Retinal pigment epithelial cell (primary cell): ENCODE measurements at regions not wholly inside any gene's neighbourhood (a gene's known extent, or its start where the extent isn't known, plus 50 kb on each side); places are given as distances from the start of the nearest gene placed in this dataset.

Experiments
- DNase-seq: peaks from one replicate; pipeline ENCODE4 v3.0.0-alpha.2; 2010; ENCODE audit warnings: low read depth
- H3K4me3 ChIP-seq: 2 replicates; pipeline ENCODE4 v1.5.1; 2011; ENCODE audit warnings: mild to moderate bottlenecking, low read length, control low read depth, moderate library complexity
- TF ChIP-seq, protein P1 (sequence below): conservative IDR thresholded peaks from 2 replicates; pipeline ENCODE4 v1.5.1; 2011; ENCODE audit warnings: low read depth, low read length, control low read depth, inconsistent platforms

DNA sequence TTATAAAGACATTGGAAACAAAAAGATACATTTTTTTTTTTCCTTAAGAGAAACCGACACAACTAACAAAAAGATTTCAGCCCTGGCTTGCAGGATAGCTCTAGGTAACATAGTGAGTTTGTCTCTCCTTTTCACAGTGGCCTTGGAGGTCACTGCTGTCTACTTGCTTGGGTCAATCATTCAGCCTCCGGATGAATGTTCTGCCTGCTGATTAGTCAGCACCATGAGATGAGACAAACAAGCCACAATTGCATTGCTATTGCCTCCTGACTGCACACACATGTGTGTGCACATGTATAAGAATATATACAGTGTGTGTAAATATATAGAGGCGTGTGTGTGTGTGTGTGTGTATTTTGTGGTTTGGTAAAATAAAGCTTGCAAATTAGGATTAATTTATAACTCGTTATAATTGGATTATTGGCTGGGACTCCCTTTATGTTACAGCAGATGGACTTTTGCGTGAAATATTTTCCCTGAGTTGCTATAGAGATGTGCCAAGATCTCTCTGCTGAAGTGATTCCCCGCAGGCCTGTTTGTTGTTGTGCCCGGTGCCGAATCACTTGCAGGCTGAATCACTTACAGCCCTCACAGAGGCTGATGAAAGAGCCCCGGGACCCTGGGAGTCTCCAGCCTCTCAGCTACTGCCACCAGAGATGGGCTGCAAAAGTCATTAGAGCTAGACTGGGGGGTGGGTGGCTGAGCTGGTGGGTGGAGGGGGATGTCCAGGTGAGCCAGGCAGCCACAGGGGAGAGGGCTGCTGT is 161.2 kb downstream of the FGF18 start:
- peak; percentile 16 for DNase-seq
- TF ChIP-seq, protein P1, sequence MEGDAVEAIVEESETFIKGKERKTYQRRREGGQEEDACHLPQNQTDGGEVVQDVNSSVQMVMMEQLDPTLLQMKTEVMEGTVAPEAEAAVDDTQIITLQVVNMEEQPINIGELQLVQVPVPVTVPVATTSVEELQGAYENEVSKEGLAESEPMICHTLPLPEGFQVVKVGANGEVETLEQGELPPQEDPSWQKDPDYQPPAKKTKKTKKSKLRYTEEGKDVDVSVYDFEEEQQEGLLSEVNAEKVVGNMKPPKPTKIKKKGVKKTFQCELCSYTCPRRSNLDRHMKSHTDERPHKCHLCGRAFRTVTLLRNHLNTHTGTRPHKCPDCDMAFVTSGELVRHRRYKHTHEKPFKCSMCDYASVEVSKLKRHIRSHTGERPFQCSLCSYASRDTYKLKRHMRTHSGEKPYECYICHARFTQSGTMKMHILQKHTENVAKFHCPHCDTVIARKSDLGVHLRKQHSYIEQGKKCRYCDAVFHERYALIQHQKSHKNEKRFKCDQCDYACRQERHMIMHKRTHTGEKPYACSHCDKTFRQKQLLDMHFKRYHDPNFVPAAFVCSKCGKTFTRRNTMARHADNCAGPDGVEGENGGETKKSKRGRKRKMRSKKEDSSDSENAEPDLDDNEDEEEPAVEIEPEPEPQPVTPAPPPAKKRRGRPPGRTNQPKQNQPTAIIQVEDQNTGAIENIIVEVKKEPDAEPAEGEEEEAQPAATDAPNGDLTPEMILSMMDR = no peak
- no peak overlapping the region for H3K4me3 ChIP-seq

DNA sequence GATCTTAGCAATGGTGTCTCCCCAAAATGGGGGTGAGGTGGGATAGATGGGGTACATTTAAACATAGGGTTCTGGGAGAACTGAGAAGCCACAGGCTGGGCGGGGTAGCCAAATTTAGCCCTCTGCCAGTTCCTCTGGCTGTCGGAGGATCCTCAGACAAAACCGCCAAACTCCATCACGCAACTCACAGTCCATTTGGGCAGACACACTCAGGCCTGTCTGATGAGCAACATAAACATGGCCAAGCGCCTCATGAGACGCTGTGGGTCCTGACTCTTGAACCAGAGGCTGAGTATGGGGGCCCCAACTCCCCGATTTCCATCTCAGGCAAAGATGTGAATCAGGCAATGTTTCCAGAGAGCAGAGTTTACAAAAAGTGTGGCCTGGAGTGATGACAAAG is 162.3 kb downstream of the FGF18 start:
- no peak for DNase-seq
- H3K4me3 ChIP-seq = no peak overlapping the region
- TF ChIP-seq, protein P1 = no peak

DNA sequence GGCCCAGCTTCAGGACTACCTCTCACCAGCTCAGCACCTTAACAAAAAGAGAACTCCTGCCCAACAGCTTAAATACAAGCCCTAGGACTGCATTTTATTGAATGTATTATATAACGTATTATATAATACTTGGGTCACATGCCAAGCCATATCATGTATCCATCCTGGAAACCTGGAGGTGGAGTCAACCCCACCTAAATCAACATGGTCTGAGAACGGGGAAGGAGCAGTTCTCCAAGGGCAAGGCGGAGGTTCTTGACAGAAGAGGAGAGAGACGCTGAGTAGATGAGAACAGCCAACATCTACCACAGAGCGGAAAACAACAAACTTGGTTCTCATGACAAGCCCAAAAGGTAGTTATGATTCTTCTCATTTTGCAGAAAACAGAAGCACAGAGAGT is 163.4 kb downstream of the FGF18 start:
- TF ChIP-seq, protein P1 = no peak
- no peak for DNase-seq

DNA sequence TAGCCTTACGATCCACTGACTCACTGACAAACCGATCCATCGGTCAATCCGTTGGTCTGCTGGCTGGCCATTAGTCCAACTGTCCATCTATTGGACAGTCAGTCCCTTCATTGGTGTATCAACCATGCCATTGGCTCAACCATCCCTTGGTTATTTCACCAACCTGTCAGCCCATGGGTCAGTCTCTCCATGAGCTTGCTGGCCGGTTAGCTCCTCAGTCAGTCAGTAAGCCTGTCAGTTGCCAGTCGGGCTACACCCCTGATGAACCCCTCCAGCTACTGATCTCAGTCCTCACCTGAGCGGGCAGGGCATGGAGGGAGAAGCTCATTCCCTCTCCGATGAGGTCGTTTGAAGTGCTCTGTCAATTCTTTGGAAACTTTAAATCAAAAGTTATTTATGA is 166.5 kb downstream of the FGF18 start:
- no peak overlapping the region for H3K4me3 ChIP-seq
- TF ChIP-seq, protein P1 = no peak
- no peak for DNase-seq

More for the DNA sequence above, 163.4 kb downstream of the FGF18 start:
- H3K4me3 ChIP-seq = no peak overlapping the region

DNA sequence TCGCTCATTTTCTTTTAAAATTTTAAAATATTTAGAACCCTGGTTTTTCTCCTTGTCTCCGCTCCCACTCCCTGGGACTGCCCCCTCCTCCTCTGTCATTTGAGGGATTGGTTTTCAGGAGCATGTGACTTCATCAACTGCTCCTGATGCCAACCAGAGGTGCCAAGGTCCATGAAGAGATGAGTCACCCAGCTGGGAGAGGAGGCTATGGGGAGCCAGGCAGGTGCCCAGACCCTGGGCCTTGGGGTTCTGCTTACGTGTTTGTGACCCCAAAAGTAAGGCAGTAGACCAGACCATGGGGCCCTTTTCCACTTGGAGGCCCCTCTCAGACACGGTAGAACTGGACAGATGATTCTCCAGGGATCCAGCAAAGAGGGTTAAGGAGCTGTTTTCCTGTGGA is 167.0 kb downstream of the FGF18 start:
- DNase-seq = no peak
- H3K4me3 ChIP-seq = no peak overlapping the region
- TF ChIP-seq, protein P1 = no peak

DNA sequence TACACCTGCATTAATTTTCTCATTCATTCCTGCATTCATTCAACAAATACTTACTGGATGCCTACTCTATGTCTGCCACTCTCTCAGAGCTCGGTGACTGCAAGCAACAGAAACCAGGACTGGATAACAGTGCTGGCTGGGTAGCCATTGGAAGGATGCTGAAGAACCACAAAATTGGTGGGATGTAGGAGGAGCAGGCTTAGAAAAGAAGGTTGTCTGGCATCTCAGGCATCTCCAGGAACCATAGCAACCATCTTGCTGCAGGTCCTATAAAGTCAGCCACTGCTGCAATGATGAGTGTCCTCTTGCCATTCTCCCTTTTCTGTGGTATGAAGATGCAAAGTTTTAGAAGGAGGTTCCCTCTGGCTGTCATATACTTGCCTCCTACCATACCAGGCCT is 168.6 kb downstream of the FGF18 start:
- TF ChIP-seq, protein P1 = no peak
- no peak for DNase-seq
- no peak overlapping the region for H3K4me3 ChIP-seq

DNA sequence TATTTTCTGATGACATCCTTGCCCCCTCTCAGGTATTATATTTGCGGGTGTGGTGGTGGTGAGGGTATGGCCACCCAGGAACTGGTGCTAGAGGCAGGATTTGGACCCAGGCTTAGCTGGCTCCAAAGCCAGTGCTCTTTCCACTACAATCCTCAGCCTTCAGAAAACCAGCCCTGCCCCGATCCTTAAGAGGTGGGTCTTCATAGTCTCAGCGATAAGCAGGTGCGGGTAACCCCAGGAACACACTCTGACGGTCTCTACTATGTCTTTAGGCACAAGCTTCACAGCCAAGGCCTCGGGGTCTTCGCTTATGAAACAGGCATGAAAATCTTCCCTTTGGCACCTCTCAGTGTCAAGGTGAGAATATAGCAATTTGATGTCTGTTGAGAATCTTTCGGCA is 169.3 kb downstream of the FGF18 start:
- no peak for DNase-seq
- TF ChIP-seq, protein P1 = no peak
- no peak overlapping the region for H3K4me3 ChIP-seq
